HL-60 (cell line): ENCODE measurements at regions not wholly inside any gene's neighbourhood (a gene's known extent, or its start where the extent isn't known, plus 50 kb on each side); places are given as distances from the start of the nearest gene placed in this dataset.

Experiments
- DNase-seq, 2 experiments: peaks; one replicate each; pipeline ENCODE4 v3.0.0-alpha.2; 2010 to 2020; ENCODE audit warnings: low read depth in 1 of 2, low spot score in 1 of 2
- H3K27ac ChIP-seq: fragments of 250-450 bp; sonication (Bioruptor Pico); replicated peaks from 2 replicates; pipeline ENCODE4 v1.5.1; 2020; ENCODE audit warnings: mild to moderate bottlenecking, moderate library complexity
- H3K27me3 ChIP-seq: fragments of 250-450 bp; sonication (Bioruptor Pico); 2 replicates; pipeline ENCODE4 v1.5.1; 2021; ENCODE audit warnings: mild to moderate bottlenecking, moderate library complexity; ENCODE audit not compliant: insufficient read depth, poor library complexity, severe bottlenecking
- H3K4me3 ChIP-seq: replicated peaks from 2 replicates; pipeline ENCODE4 v1.5.1; 2011; ENCODE audit warnings: mild to moderate bottlenecking, control low read depth, low read length; ENCODE audit not compliant: insufficient read depth
- CTCF ChIP-seq: IDR thresholded peaks from one replicate; pipeline ENCODE4 v1.5.1; 2011; ENCODE audit warnings: low read length, control low read depth, inconsistent platforms; ENCODE audit not compliant: insufficient read depth
- GABPA ChIP-seq: IDR thresholded peaks from 2 replicates; pipeline ENCODE4 v1.6.1; 2012; ENCODE audit warnings: low read depth
- POLR2AphosphoS5 ChIP-seq: IDR thresholded peaks from 2 replicates; pipeline ENCODE4 v1.6.1; 2012; ENCODE audit warnings: low read depth
- REST ChIP-seq: IDR thresholded peaks from 2 replicates; pipeline ENCODE4 v1.6.1; 2012; ENCODE audit warnings: low read depth; ENCODE audit not compliant: insufficient replicate concordance
- SPI1 ChIP-seq: IDR thresholded peaks from 2 replicates; pipeline ENCODE4 v1.6.1; 2012; ENCODE audit warnings: low read depth, mild to moderate bottlenecking, borderline replicate concordance

- DNase-seq = no peak
- TF ChIP-seq CTCF (no peak), POLR2AphosphoS5 (no peak), GABPA (no peak), REST (no peak), SPI1 (no peak)
- H3K27me3 ChIP-seq = no peaks in the 10 kb centered on the region
- no peak overlapping the region for H3K4me3 ChIP-seq
- H3K27ac ChIP-seq = no peak overlapping the region
Observed at GRCh38 chr5:168006456-168007130, 284.9 kb upstream of the WWC1 start.

- no peak overlapping the region for H3K4me3 ChIP-seq
- no peak for TF ChIP-seq REST
- no peak for TF ChIP-seq GABPA
- no peak for TF ChIP-seq CTCF
- no peak for TF ChIP-seq POLR2AphosphoS5
- no peak for TF ChIP-seq SPI1
- no peaks in the 10 kb centered on the region for H3K27me3 ChIP-seq
- no peak overlapping the region for H3K27ac ChIP-seq
- no peak for DNase-seq
Observed at GRCh38 chr5:168007286-168007685, 284.2 kb upstream of the WWC1 start.

- no peak overlapping the region for H3K27ac ChIP-seq
- no peak for TF ChIP-seq GABPA
- no peak for TF ChIP-seq SPI1
- no peak for TF ChIP-seq REST
- TF ChIP-seq POLR2AphosphoS5 = no peak
- no peak for TF ChIP-seq CTCF
- no peak for DNase-seq
- H3K27me3 ChIP-seq = no peaks in the 10 kb centered on the region
- H3K4me3 ChIP-seq = no peak overlapping the region
Observed at GRCh38 chr5:168008555-168008954, 282.9 kb upstream of the WWC1 start.
